ENCODE measurements at regions not wholly inside any gene's neighbourhood (a gene's known extent, or its start where the extent isn't known, plus 50 kb on each side); places are given as distances from the start of the nearest gene placed in this dataset.

DNA sequence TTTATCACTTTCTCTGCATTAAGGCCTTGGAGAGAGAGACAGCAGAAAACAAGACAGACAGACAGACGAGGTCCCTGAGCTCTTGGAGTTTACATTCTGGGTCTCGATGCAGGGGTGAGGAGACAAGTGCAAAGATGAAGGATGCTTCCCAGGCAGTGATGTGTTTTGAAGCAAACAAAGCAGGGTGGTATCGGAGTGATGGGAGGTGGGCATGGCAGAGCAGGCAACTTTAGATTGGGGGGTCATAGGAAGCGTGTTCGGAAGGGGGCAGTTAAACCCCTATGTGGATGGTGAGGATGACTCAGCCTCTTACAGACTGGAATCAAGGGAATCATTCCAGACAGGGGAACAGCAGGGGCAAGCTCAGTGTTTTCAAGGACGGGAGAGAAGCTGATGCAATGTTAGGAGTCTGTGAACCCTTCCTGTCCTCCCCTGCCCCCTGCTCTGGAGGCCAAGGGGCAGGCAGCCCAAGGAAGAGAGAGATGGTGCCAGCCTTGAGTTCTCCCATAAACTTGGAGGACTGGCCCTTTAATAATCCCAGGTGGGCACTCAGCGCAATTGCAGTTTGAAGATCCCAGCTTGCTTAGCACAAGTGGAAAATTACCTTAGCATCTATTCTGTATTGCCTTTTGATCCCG, 180.2 kb downstream of the CHST1 start:
- TF ChIP-seq ZNF274 (IDR thresholded peaks at IDR 0.05; ENCODE audit: low read depth, low read length): no peak

DNA sequence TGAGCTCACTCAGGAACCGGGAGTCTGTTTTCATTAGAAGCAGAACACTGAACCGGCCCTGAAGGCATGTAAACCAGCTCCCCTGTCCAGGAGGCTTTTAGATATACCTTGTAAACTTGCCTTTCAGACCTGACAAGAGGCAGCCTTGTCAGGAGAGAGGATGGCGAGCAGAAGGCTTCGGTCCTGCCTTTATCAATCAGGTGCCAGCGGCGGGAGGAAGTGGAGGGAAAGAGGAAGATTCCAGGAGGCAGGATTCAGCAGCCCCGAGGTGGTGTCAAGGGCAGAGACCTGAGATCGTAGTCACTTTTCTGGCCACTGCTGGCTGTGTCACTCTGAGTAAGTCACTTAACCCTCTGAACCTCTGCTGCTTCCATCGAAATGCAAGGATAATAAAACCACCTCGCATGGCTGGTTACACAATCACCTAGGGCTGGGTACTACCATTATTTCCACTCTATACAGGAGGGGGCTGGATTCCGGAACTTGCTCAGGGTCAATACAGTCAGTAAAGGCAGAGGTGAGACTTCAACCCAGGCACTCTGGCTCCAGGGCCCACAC, 181.0 kb downstream of the CHST1 start:
- no peak overlapping the region for H3K4me3 ChIP-seq (ENCODE audit: low read length)
- TF ChIP-seq ZNF274 (IDR thresholded peaks at IDR 0.05; ENCODE audit: low read depth, low read length): no peak

More for the DNA sequence above, 180.2 kb downstream of the CHST1 start:
- H3K4me3 ChIP-seq (ENCODE audit: low read length): no peak overlapping the region

DNA sequence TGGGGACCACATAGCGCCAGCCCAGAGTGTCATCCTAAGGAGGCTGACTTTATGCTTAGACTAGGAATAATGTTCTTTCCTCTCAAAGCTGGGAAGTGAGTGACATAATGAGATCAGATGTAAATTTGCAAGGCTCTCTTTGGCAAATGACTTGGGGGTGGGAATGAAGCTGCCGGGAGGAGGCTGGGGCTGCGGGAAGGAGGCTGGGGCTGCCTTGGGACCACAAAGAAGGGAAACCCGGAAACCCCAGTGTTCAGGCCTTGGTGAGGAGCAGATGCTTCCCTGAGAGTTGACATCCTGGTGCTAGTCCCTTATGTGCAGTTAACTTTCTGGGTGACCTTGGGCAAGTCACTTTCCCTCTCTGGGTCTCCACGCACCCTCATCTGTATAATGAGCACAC, 182.0 kb downstream of the CHST1 start:
- no peak overlapping the region for H3K4me3 ChIP-seq (ENCODE audit: low read length)
- no peak for TF ChIP-seq ZNF274 (IDR thresholded peaks at IDR 0.05; ENCODE audit: low read depth, low read length)

DNA sequence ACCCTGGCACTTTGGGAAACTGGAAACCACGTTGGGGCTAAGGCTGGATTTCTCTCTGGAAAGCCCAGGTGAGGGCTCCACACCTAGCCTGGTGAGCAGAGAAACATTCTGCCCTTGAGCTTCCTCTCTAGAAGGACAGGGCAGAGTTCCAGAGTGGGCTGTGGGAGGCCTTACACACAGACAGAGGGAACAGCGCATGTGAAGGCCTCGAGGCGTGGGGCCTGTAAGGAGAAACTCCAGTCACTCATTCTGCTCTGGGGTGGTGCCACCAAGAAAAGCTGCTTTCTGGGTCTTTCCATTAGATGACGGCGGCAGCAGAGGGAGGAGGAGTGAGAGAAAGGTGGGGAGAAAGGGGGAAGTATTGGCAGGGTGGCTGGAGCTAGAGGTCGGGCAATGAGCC, 183.1 kb downstream of the CHST1 start:
- no peak overlapping the region for H3K4me3 ChIP-seq (ENCODE audit: low read length)
- no peak for TF ChIP-seq ZNF274 (IDR thresholded peaks at IDR 0.05; ENCODE audit: low read depth, low read length)

DNA sequence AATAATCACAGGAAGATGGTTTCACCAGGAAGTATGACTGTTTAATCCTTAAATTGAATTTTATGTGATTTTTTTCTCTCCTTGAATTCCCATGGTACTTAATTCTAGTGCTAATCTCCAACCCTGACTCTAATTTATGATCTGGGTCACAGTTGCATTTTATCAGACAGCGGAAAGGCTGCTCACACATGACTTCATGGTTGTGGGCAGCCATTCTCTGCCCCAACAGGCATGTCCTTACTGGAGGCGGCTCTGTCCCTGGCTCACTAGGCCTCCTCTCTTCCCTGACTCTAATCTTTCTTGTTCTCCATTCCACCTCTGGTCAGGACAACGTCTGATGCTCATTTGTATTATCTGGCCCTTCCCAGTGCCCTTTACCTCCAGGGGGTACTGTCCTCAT, 184.4 kb downstream of the CHST1 start:
- no peak overlapping the region for H3K4me3 ChIP-seq (ENCODE audit: low read length)
- TF ChIP-seq ZNF274 (IDR thresholded peaks at IDR 0.05; ENCODE audit: low read depth, low read length): no peak

DNA sequence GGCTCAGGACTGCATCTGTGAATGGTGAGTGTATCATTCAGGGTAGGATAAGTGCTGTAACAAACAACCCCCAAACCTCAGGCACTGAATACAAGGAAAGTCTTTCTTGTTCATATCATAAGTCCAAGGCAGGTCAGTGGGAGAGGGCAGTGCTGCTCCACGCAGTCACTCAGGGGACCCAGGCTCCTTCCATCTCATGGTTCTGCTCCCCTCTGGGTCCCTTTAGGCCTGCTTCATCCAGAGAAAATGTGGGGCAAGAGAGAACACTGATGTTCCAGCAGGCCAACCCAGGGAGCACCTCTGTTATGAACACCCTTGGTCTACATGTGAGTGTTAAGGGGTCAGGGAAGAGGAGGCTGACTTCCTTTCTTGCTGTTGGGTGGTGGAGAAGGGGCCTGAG, 187.8 kb downstream of the CHST1 start:
- TF ChIP-seq ZNF274 (IDR thresholded peaks at IDR 0.05; ENCODE audit: low read depth, low read length): no peak
- H3K4me3 ChIP-seq (ENCODE audit: low read length): no peak overlapping the region

DNA sequence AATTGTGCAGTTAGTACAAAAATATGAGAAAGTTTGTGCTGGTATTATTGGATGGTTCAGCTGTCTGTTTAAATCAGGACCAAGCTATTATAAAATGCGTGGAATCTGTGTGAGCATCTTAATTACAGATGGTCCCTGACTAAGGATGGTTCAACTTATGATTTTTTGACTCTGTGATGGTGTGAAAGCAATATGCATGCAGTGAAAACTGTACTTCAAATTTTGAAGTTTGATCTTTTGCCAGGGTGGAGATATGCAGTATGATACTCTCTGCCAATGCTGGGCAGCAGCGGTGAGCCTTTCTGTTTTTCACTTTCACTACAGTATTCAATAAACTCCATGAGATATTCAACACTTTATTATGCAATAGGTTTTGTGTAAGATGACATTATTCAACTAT, 189.3 kb downstream of the CHST1 start:
- no peak for TF ChIP-seq ZNF274 (IDR thresholded peaks at IDR 0.05; ENCODE audit: low read depth, low read length)
- H3K4me3 ChIP-seq (ENCODE audit: low read length): no peak overlapping the region

DNA sequence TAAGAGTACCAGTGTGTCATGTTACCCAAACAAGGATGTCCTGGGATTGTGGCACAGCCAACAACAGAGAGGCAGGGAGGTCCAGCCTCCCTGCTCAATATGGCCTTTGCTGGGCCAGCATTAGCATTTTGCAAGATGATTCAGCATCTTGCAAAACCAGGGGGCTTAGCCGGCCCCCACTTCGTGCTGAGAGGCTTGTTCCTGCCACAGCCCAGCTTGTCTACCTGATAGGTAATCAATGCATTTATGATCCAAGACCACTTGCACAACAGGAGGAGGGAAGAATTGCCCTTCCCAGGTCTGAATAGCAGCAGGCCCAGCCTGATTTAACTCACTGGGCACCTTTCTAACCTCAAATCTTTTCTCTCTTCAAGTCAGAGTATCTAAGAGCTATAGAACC, 189.0 kb upstream of the SYT13 start:
- no peak for TF ChIP-seq ZNF274 (IDR thresholded peaks at IDR 0.05; ENCODE audit: low read depth, low read length)
- H3K4me3 ChIP-seq (ENCODE audit: low read length): no peak overlapping the region

DNA sequence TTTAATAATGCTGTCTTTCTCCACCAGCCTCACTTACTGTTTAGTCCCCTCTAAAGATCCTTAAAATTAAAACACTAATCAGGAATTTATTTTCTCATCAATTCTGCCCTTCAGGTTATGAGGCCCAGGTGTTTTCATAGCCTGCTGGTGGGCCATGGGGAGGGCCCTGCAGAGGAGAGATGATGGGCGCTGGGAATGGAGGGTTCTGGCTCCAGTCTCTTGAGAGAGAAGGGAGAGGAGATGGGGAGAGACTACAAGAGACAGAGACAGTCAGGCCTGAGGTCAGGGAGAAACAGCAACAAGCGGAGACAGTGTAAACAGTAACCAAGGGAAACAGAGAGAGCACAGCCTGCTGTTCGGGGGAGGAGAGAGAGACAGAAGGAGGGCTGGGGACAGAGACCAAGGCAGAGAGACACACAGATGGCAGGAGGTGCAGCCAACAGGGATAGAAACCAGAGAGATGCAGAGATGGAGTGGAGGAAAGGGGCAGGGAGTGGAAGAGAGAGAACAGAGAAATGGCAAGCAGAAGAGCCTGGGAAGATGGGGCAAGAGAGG, 187.3 kb upstream of the SYT13 start:
- no peak overlapping the region for H3K4me3 ChIP-seq (ENCODE audit: low read length)
- TF ChIP-seq ZNF274 (IDR thresholded peaks at IDR 0.05; ENCODE audit: low read depth, low read length): no peak

DNA sequence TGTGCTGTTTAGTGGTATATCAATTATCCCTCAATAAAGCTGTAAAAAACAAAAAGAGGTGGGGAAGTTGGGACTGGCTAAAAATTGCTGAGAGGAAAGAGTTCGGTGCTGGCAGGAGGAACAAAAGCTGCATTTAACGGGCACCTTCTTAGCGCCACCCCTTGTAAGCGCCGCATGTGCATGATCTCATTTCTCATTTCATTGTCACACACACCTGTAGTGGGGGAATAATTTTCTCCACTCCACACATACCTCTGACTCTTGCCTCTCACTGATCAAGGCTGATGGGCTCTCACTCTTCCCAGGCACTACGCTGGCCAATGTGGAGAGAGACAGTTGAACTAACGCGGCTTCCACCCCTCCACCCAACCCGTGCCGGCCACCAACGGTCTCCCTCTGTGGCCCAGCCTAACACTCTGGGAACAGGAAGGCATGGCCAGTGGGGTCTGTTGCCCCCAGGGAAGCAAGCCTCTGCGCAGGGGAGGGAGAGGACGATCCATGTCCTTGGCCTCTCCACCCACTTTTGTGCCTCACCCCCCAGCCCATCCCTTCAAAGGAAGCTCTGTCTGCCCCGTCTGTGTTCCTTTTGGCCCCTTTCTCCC, 186.7 kb upstream of the SYT13 start:
- TF ChIP-seq ZNF274 (IDR thresholded peaks at IDR 0.05; ENCODE audit: low read depth, low read length): no peak

DNA sequence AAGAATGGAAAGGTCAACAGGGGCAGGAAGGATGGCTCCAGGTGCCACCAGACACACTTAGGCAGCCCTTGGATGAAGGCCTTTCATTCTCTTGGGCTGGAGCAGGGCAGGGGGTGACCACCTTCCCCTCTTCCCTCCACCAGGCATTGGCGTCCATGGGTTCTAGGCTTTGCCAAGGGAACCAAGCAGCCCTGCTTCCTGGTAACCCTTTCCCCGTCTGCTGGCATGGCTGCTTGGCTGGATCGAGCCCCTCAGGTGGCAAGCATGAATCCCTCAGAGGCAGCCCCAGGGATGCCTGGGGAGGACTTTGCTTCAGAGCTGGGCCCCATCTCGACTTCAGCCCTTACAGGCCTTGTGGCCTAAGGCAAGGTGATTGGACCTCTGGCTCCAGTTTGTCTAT, 185.1 kb upstream of the SYT13 start:
- H3K4me3 ChIP-seq (ENCODE audit: low read length): no peak overlapping the region
- no peak for TF ChIP-seq ZNF274 (IDR thresholded peaks at IDR 0.05; ENCODE audit: low read depth, low read length)

More for the DNA sequence above, 186.7 kb upstream of the SYT13 start:
- H3K4me3 ChIP-seq (ENCODE audit: low read length): no peak overlapping the region

DNA sequence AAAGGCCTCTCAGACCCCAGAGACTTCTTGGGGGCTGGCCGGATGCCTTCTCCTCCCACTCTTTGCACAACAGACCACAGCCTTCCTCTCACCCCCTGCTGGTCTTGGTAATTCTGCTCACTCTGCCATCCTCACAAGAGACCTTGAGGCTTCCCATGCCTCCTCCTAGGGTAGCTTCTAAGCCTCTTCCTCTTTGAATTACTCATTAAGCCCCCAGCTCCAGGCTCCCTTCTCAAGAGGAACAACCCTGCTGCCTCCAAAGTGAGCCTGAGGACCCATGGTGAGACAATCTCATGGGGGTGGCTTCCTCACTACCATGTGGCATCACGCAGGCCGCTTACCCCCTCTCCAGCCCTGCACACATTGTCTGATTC, 184.6 kb upstream of the SYT13 start:
- no peak for TF ChIP-seq ZNF274 (IDR thresholded peaks at IDR 0.05; ENCODE audit: low read depth, low read length)
- H3K4me3 ChIP-seq (ENCODE audit: low read length): no peak overlapping the region

DNA sequence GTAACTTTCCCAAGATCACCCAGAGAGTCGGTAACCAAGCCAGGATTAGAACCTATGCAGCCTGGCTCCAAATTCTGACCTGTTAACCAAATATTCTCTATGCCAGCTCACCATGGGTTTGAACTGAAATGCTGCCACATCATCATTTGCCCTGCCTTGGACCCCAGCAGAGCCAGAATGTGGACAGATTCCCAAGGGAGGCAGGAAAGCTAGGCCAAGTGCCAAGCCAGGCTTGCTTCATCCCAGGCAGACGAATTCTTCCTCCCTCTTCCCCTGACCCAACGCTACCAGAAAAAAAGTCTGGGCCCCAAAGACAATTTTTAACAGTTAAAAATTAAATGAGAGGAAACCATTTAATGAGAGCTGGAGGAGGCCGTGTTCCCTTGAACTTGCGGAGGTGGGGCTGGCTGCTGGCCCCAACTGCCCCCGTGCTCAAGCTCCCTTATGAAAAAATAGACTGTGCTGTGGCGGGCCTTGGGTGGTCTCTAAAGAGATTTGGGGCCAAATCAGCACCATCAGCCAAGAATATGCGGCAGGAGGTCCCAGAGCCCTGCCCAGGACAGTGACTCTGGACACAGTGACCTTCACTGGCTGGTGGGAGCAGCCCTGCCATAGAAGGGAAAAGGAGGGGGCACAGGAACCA, 184.1 kb upstream of the SYT13 start:
- no peak for TF ChIP-seq ZNF274 (IDR thresholded peaks at IDR 0.05; ENCODE audit: low read depth, low read length)
- no peak overlapping the region for H3K4me3 ChIP-seq (ENCODE audit: low read length)

DNA sequence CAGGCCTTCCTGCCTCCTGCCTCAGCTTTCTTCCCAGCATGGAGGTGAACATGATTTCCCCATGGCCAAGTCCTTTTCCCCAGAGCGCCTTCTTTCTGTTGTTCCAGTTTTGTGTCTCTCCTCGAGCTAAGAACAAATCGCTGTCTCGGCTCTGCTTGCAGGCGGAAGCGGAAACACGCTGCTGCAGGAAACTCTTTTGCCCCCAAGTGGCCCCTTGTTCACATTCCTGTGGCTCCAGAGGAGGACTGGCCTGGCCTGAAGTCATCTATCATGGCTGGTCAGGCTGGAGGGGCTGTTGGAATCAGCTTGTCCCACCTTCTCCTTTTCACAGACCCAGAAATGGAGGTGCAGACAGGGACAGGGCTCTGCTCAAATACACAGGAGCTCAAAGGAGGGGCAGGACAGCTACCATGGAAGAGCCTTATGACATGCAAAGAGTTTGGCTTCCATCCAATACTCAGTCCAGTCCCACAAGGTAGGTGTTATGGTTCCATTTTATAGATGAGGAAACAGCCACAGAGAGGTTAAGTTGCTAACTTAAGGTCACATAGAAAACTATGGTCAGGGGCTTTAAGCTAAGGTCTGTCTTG, 182.2 kb upstream of the SYT13 start:
- TF ChIP-seq ZNF274 (IDR thresholded peaks at IDR 0.05; ENCODE audit: low read depth, low read length): no peak
- no peak overlapping the region for H3K4me3 ChIP-seq (ENCODE audit: low read length)

All from GM08714 (cell line).